Activated CD8-positive, alpha-beta memory T cell treated with anti-CD3 and anti-CD28 coated beads, Interleukin-2, amount 50 U/mL, for 24 hours (primary cell): ENCODE measurements at regions not wholly inside any gene's neighbourhood (a gene's known extent, or its start where the extent isn't known, plus 50 kb on each side); places are given as distances from the start of the nearest gene placed in this dataset.
"Not testable (repeated sequence)": the region's sequence is repeated elsewhere in the genome, so short reads cannot be mapped to it uniquely, and the experiment has no call there.

Source experiments
- DNase-seq: peaks from one replicate; pipeline ENCODE4 v3.0.0-alpha.2; 2020; ENCODE audit errors: extremely low read depth

DNA sequence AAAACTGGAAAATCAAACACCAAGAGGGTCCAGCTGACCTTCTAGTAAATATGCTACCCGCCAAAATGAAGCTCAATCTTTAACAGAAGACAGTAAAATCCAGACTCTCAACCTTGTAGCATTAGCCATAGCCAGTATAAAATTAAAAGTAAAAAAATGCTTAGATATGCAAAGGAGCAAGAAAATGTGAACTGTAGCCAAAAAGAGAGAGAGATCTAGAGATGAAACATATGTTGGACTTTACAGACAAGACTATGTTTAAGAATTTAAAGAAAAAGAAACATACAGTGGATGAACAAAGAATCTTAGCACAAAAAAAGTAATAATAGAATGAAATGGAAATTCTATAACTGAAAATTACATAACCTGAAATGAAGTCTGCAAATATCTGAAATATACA is 344.5 kb downstream of the LRATD1 start:
- no peak for DNase-seq

DNA sequence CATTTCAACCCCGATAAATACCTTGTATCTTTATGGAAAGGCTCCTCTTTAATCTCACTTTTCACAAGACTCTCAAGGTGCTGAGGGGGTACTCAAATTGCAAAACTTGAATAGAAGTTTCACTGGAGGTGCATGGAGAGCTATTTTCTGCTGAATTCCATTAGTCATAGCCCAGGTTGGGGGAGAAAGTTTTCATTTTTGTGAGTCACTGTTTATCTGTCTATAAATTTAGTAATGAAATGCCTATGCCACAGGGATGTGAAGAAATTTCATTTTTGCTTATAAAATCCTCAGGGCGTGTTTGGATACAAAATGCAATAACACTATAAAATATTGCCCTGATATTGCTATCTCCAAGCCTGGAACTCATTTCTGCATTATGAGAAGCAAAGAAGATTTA is 346.3 kb downstream of the LRATD1 start:
- no peak for DNase-seq

DNA sequence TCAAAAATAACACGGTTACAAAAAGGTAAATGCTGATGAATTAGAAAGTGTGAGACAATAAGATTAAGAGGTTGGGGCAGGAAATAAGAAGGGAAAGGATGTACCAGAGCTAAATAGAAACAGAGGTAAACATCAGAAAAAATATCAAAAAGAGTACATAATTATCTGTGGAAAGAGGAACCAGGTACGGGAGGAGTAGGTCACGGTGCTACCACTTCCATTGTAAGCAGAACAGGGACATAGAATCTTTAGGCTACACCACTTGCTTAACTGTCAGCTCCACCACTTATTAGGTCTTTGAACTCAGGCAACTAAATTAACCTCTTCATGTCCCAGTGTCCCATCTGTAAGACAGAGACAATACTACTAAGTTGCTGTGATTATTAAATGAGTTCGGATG is 350.3 kb downstream of the LRATD1 start:
- DNase-seq, result no peak

DNA sequence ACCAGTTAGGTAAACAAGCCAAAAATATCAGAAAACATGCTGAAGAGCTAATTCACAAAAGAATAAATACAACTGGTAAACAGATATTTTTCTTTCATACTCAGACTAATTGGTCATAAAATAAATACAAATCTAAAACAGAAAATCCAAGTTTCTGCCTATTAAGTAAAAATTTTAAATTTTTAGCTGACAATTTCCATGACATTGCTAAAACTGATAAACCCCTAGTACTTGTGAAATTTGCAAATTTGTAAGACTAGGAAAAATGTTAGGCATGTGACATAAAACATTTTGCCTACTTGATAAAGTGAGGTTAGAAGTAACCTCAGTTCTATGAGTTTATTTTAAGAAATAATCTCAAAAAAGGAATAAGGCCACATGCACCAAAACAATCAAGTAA is 356.1 kb downstream of the LRATD1 start:
- DNase-seq, result no peak

DNA sequence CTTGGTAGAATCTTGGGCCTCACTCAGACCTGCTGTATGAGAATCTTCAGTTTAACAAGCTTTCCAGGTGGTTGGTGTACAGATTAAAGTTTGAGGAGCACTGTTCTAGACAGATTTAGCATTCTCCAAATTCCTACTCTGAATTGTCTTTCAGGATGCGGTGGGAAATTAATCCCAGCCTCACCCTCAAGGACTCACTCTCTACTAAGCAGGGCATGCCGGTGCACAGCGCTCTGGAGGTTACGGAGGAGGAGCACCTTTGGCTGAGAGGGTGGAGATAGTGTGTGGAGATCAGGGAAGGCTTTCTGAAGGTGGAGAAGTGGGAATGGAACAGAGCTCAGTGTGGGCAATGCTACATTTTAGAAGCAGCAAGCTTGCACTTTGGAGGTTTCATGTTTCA is 359.2 kb downstream of the LRATD1 start:
- DNase-seq, result no peak

DNA sequence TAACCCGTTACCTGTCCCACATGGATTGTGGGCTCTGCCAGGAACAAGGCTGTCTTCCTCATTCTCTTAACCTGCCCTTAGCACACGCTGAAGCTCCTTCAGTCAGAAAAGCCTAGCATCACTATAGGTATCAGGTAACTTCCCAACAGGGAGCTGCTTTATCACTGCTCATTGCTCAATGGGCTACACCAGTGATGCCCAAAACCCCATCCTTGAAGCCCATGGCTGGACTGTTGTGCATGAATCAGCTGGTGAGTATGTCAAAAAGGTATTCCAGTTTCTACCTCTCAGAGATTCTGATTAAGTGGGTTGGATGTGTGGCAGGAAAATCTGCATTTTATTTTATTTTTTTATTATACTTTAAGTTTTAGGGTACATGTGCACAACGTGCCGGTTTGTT is 362.2 kb downstream of the LRATD1 start:
- DNase-seq, result no peak

DNA sequence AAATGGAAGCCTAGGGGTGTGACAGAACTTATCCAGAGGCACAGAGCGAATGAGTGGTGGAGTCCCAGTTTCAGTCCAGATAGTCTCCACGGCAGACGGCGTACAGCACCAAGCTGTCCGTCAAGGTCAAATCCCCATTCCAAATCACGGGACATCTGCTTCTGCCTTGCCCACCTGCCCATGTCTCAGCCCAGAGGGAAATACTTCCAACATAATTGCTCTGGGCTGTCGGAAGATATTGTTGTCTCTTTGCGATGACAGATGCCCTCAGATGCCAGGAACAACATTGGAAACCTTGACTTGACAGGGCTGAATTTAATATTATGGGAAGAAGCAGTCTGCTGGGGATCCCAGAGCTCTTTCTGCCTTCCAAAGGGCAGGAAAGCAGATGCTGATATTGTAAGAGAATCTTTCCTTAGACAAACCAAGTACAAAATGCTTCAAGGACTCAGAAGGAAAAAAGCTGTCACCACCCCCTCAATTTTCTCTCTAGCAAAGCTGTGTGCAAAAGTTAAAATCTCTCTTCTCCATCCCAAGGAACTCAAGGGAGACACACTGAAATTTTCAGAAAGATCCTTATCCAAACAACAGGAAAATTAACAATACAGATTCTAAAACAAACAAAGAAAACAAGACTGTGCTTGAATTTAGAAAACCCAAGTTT is 364.0 kb downstream of the LRATD1 start:
- DNase-seq, result no peak

DNA sequence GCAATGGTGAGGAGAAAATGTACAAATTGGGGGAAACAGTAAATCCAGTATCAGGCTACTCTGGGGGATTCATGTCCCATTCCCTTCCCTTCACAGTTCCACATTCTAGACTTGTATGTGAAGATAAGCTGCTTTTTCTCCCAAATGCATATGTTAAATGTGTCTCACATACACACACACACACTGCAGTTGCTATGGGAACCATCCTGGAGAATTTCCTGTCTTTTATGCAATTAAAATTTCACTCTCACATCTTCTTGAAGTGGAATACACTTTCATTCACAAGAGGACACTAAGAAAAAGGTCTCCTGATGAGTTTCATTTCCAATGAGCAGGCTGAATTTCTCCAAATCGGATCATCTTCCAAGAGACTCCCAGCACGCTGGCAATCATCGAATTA is 366.0 kb downstream of the LRATD1 start:
- DNase-seq, result no peak

DNA sequence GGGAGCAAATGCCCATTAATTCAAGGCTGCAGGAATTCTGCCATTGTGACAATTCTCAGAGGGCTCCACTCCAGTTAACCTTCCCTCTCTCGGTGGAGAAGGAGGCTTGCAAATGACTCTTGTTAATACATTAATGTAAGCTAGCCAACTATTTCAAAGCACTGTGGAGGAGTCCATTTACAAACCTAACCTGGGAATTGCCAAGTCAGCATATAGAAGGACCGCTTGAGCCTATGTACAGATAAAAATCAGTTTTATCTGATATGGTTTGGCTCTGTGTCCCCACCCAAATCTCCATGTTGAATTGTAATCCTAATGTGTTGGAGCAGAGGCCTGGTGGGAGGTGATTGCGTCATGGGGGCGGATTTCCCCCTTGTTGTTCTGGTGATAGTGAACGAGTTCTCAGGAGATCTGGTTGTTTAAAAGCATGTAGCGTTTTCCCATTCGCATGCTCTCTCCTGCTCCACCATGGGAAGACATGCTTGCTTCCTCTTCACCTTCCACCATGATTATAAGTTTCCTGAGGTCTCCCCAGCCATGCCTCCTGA is 366.7 kb downstream of the LRATD1 start:
- no peak for DNase-seq

DNA sequence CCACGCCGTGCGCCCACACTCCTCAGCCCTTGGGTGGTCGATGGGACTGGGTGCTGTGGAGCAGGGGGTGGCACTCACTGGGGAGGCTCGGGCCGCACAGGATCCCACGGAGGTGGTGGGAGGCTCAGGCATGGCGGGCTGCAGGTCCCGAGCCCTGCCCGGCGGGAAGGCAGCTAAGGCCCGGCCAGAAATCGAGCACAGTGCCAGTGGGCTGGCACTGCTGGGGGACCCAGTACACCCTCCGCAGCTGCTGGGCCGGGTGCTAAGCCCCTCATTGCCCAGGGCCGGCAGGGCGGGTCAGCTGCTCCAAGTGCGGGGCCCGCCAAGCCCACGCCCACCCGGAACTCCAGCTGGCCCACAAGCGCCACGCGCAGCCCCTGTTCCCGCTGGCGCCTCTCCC is 370.0 kb downstream of the LRATD1 start:
- DNase-seq, result not testable (repeated sequence)

DNA sequence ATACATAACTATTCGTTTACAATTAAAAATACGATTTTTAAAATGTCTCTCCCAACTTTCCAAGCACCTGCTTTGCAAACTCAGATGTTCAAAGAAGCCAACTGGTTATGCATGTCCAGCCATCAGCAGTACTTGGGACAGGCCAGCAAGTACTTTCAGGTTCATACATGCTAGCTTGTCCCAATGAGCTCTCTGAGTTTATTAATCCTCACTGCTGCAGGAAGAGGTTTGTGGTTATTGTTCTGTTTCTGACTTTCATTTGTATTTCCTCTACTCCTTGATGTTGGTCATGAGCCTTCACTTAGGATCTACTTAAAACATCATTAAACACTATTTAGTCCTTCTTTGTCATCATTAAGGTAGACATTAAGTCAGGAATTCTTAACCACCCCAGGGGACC is 374.1 kb downstream of the LRATD1 start:
- DNase-seq, result no peak

DNA sequence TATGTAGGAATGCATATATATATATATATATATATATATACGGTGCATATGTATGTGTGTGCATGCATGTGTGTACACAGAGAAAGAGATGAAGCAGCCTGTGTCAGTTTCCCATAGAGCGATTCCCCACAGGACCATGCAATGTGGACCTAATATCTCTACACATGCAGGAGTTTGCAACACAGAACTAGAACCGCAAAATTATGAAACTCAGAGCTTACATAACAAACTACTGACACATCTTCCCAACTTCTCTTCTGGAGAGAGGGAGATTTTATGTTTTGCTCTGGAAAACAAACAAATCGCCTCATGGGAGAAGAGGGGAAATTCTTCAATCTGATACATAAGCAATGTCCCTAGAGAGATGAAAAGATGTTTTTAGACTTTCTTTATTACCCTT is 377.2 kb downstream of the LRATD1 start:
- DNase-seq, result no peak

DNA sequence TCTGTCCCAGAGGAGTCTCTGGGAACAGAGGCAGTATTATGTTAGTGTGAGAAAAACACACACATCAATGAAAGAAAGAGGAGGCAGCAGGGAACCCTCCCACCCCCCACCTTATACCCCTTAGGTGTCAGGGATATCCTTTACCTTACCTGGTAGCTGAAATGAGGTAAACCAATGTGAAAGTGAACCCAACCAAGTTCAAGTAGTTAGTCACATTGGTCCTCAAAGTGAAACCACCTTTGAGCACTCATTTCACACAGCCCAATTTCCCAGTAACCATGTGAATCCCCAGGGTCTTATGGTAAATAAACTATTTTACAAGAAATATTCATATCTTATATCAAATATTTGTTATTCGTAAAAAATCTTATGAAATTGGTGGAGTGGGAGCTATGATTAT is 377.8 kb downstream of the LRATD1 start:
- no peak for DNase-seq

DNA sequence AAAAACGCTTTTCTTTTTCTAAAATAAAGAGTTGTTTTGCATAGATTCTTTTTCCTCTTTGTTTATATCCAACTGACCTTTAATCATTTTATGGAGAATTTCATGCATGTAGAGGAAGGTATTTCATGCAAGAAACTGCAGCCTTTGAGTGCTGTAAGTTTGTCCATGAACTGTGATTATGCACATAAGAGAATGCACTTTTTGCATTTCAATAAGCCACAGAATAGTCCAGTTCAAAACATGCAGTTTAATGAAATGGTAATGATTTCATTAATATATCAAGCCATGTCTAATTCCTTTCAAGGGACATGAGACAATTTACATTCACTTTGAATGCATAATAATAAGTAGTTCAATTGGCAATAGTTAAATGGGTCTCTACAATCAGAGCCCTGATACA is 386.3 kb downstream of the LRATD1 start:
- DNase-seq, result no peak

DNA sequence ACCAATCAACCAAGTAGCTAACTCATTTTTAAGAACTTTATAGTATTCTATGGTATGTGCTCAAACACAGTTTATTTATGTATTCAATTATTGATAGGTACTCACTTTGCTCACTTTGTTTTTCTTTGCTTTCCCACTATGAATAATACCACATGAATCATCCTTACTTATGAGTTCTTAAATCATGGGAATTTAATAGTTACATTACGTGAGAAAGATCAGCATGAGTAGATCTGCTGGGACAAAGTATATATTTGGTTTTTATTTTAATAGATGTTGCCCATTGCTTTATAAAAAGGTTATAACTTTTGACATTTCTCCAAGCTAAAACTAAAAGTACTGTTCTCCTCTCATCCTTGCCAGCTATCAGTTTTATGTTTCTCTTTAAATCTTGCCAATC is 390.7 kb downstream of the LRATD1 start:
- DNase-seq, result no peak

DNA sequence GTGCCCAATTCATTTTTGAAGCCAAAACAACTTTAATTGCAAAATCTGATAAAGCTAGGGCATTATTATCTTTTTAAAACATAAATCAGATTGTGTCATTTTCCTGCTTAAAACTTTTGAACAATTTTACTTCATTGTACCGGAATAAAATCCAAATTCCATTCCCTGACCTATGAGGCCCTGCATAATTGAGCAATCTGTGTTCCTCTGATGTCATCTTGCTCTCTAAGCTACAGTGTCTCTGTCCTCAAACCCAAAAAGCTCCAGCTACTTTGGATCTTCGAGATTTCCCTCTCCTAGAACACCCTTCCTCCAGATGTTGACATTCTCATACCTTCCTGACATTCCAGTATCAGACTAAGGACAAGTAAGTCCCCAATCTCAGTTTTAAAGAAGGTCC is 395.9 kb downstream of the LRATD1 start:
- DNase-seq, result no peak

DNA sequence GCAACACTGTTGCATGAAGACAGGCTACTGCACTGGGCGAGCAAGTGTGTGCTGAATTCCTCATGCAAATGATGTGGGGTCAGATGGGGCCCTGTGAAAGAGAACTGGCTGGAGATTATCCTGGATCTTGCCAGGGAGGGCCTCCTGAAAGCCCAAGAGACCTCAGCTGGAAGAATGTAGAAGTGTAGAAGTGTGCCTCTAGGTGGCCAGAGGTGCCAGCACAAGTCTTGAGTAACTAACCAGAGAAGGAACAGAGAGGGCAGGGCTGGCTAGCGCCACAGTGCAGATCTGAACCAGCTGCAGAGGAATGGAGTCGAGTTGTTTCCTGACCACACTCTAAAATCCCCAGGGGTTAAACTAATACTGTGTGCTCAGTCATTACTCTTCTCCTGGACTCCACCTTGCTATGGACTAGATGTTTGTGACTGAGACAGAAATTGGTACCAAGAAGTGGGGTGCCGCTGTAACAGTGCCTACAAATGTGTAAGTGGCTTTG is 399.3 kb downstream of the LRATD1 start:
- DNase-seq, result no peak

DNA sequence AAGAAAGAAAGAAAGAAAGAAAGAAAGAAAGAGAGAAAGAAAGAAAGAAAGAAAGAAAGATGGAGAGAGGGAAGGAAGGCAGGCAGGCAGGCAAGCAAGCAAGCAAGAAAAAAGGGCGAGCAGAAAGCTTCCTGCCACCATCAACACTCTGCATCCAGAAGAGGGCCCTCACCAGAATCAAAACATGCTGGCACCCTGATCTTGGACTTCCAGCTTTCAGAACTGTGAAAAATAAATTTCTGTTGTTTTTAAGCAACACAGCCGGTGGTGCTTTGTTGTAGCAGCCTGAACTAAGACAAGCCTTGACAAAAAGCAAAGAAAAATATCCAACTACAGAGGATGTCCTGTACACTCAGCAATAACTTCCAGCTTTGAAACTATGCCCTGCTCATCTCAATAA is 401.7 kb downstream of the LRATD1 start:
- no peak for DNase-seq

DNA sequence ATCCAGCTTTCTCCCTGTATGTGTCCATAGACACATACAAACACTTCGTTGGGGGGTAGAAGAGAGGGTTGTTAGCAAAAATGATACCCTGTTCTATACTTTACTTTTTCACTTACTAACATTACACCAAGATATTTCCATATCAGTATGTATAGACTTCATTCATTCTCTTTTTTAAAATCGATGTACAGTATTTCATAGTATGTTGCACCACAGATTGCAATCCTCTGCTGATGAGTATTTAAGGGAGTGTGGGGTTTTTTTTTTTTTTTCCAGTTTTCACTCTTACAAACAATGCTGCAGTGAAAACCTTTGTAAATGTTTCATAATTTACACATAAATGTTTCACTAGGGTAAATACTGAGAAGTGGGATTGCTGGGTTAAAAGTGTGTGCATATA is 402.3 kb downstream of the LRATD1 start:
- no peak for DNase-seq

DNA sequence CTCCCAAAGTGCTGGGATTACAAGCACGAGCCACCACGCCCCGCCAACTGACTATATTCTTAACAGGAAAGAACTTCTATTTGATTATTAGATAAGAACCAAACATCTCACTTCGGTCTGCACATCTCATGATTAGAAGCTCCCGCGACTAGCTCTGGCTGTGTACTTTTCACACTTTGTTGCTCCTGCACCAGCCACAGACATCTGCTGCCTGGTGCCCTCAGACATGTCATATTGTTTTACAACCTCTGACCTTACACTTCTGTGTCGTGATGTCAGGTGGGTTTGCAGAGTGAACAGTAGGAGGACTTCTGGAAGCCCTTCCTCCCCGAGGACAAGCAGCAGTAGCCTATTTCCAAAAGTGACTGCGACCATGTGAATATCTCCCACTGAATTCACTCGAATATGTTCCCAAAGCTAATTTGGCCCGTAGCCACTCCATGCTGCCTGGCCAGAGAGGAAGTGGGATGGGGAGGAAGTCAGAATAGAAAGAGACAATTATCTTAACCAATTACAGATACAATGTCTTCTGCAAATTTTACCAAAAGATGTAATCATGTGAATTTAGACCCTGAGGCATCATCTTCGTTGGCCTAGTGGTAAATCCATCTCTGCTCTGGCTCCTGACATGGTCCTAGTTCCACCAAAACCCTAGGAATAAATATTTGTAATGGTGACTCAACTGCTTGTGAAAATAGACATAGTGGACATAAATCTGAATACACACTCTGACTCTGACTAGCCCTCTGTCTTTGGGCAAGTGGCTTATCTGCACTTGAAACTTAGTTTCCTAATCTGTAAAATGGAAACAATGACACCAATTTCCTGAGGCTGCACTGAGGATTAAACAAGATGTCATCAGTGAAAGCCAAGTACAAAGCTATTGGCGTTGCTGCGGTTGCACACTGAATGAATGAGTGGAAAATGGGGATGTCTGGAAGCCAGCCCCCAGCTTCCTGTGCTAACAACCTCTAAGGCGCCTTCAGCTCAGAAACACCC is 406.1 kb downstream of the LRATD1 start:
- no peak for DNase-seq

DNA sequence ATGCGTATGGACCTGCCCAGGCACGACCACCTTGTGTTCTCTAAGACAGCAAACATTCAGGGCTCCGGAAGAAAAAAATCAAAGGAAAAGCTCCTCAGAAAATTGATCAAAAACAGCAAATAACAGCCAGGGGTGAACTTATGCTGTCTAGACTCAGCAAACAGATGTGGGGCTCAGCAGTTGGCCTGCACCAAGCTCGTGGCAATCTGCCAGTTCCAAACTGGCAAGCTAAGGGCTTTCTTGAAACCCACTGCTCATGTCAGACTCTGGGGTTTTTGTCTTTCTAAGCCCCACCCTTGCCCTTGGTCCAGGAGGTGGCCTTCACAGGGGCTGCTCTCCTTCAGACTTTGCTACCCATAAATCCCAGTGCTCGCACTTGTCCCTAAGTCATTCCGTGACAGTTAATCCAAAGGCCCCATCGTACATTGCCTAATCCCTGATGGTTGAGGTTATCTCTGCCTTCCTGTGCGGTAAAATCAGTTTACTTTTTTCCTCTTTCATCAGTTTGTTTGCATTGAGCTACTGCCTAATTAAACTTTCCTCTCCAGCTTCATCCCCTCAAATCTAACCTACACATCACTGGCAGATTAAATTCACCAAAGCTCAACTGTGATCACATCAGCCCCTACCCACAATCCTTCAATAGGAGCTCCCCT is 408.0 kb downstream of the LRATD1 start:
- DNase-seq, result no peak

DNA sequence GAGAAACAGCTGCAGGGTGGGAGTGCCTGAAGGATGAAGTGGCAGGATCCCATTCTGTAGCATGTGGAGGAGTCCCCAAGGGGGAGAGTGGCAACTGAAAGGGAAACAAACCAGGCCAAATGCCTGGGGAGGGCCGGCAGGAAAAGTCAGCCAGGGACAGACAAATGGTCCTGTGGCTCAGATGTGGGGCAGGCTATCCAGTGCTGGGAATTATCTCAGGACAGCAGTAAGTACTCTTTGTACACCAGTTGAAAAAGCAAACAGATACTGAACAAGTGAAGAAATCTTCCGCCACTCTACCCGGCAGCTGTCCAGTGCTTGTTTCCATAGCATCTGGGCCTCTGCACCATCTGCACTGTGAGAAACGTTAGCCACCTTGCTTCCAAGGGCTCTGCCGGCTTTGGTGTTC is 408.9 kb downstream of the LRATD1 start:
- DNase-seq, result no peak
